Trophoblast cell (in vitro differentiated cells and primary cell): ENCODE measurements at regions not wholly inside any gene's neighbourhood (a gene's known extent, or its start where the extent isn't known, plus 50 kb on each side); places are given as distances from the start of the nearest gene placed in this dataset.

Experiments used
- DNase-seq, 2 donors: peaks; one replicate each; pipeline ENCODE4 v3.0.0-alpha.2; 2016
- H2AFZ ChIP-seq: 2 replicates; pipeline ENCODE4 v1.6.1; 2013; ENCODE audit warnings: low read length, moderate library complexity, mild to moderate bottlenecking; ENCODE audit not compliant: insufficient read depth, poor library complexity
- H2AK5ac ChIP-seq: 2 replicates; pipeline ENCODE4 v1.6.1; 2013; ENCODE audit warnings: mild to moderate bottlenecking, low read length
- H2BK120ac ChIP-seq: 2 replicates; pipeline ENCODE4 v1.6.1; 2013; ENCODE audit warnings: low read length, mild to moderate bottlenecking, moderate library complexity; ENCODE audit not compliant: insufficient read depth, poor library complexity
- H2BK12ac ChIP-seq: 2 replicates; pipeline ENCODE4 v1.6.1; 2013; ENCODE audit warnings: mild to moderate bottlenecking, low read length, moderate library complexity
- H2BK5ac ChIP-seq: 2 replicates; pipeline ENCODE4 v1.6.1; 2013; ENCODE audit warnings: low read length, low read depth, moderate library complexity, mild to moderate bottlenecking; ENCODE audit not compliant: poor library complexity
- H3K14ac ChIP-seq: 2 replicates; pipeline ENCODE4 v1.6.1; 2013; ENCODE audit warnings: mild to moderate bottlenecking, low read length
- H3K18ac ChIP-seq: 2 replicates; pipeline ENCODE4 v1.6.1; 2013; ENCODE audit warnings: mild to moderate bottlenecking, low read length
- H3K23ac ChIP-seq: 2 replicates; pipeline ENCODE4 v1.6.1; 2013; ENCODE audit warnings: low read length
- H3K27ac ChIP-seq: 2 replicates; pipeline ENCODE4 v1.5.1; 2013; ENCODE audit warnings: low read depth, mild to moderate bottlenecking, inconsistent platforms, low read length, moderate library complexity
- H3K27me3 ChIP-seq: 2 replicates; pipeline ENCODE4 v1.6.1; 2013; ENCODE audit warnings: inconsistent platforms, mild to moderate bottlenecking, low read length, moderate library complexity; ENCODE audit not compliant: insufficient read depth
- H3K36me3 ChIP-seq, 2 experiments: 1 replicate in 1 of 2; 2 replicates in 1 of 2; pipeline ENCODE4 v1.6.1; 2013; ENCODE audit warnings: low read length in 2 of 2, mild to moderate bottlenecking in 2 of 2, moderate library complexity in 1 of 2; ENCODE audit not compliant: insufficient read depth in 2 of 2, control insufficient read depth in 1 of 2
- H3K4ac ChIP-seq: 2 replicates; pipeline ENCODE4 v1.6.1; 2013; ENCODE audit warnings: low read depth, mild to moderate bottlenecking, low read length, moderate library complexity
- H3K4me1 ChIP-seq, 2 experiments: 1 replicate in 1 of 2; 2 replicates in 1 of 2; pipeline ENCODE4 v1.6.1; 2013; ENCODE audit warnings: low read length in 2 of 2, mild to moderate bottlenecking in 2 of 2, moderate library complexity in 1 of 2; ENCODE audit not compliant: insufficient read depth in 2 of 2, control insufficient read depth in 1 of 2
- H3K4me2 ChIP-seq: 2 replicates; pipeline ENCODE4 v1.6.1; 2013; ENCODE audit warnings: inconsistent platforms, mild to moderate bottlenecking, low read length, moderate library complexity
- H3K4me3 ChIP-seq: 2 replicates; pipeline ENCODE4 v1.5.1; 2013; ENCODE audit warnings: mild to moderate bottlenecking, low read depth, low read length, inconsistent platforms
- H3K79me1 ChIP-seq: one replicate; pipeline ENCODE4 v1.6.1; 2013; ENCODE audit warnings: low read length
- H3K79me2 ChIP-seq: 2 replicates; pipeline ENCODE4 v1.6.1; 2013; ENCODE audit warnings: low read length, mild to moderate bottlenecking; ENCODE audit not compliant: control insufficient read depth, insufficient read depth, poor library complexity
- H3K9ac ChIP-seq: 2 replicates; pipeline ENCODE4 v1.6.1; 2013; ENCODE audit warnings: mild to moderate bottlenecking, low read length
- H3K9me3 ChIP-seq: 2 replicates; pipeline ENCODE4 v1.6.1; 2013; ENCODE audit warnings: low read depth, mild to moderate bottlenecking, control low read depth, inconsistent platforms, low read length; ENCODE audit not compliant: insufficient read depth
- H4K12ac ChIP-seq: 2 replicates; pipeline ENCODE4 v1.6.1; 2013; ENCODE audit warnings: low read depth, mild to moderate bottlenecking, low read length, moderate library complexity
- H4K8ac ChIP-seq: 2 replicates; pipeline ENCODE4 v1.6.1; 2013; ENCODE audit warnings: low read depth, mild to moderate bottlenecking, low read length, moderate library complexity
- H4K91ac ChIP-seq: one replicate; pipeline ENCODE4 v1.6.1; 2013; ENCODE audit warnings: low read depth, mild to moderate bottlenecking, low read length, moderate library complexity
- WGBS: extraction: QIAGEN DNeasy Blood & Tissue Kit; methylation state at CpG from one replicate; pipeline ENCODE4 v1.1.7; 2013; ENCODE audit warnings: missing lambda C conversion rate; ENCODE audit not compliant: insufficient read length, insufficient coverage; ENCODE audit errors: extremely low coverage; 5-methylcytosine and 5-hydroxymethylcytosine counted together

- H3K14ac ChIP-seq, result no peak overlapping the region
- no peak for DNase-seq
- no peaks in the 10 kb centered on the region for H3K36me3 ChIP-seq
- no peak overlapping the region for H4K12ac ChIP-seq
- H3K4ac ChIP-seq, result no peak overlapping the region
- H3K9ac ChIP-seq, result no peak overlapping the region
- no peak overlapping the region for H4K91ac ChIP-seq
- H3K4me3 ChIP-seq, result no peak overlapping the region
- H3K27me3 ChIP-seq, result no peaks in the 10 kb centered on the region
- no peak overlapping the region for H2AFZ ChIP-seq
- no peak overlapping the region for H3K18ac ChIP-seq
- no peak overlapping the region for H4K8ac ChIP-seq
- H3K27ac ChIP-seq, result no peak overlapping the region
- H3K79me2 ChIP-seq, result no peaks in the 10 kb centered on the region
- WGBS, result no CpG with 5 or more reads among the region's 4 CpGs
- H3K23ac ChIP-seq, result no peak overlapping the region
- H2BK12ac ChIP-seq, result no peak overlapping the region
- H3K4me2 ChIP-seq, result no peak overlapping the region
- no peak overlapping the region for H2BK120ac ChIP-seq
- H2AK5ac ChIP-seq, result no peak overlapping the region
- no peaks in the 10 kb centered on the region for H3K79me1 ChIP-seq
- H3K9me3 ChIP-seq, result peaks cover 2% of the 10 kb centered on the region
- no peaks in the 10 kb centered on the region for H3K4me1 ChIP-seq
- no peak overlapping the region for H2BK5ac ChIP-seq
Observed at GRCh38 chr15:99502182-99502581, 63.6 kb upstream of the MEF2A start.

- Histone ChIP-seq H3K4me1 (no peaks in the 10 kb centered on the region), H3K79me1 (no peaks in the 10 kb centered on the region), H2BK120ac (no peak overlapping the region), H3K9ac (no peak overlapping the region), H3K14ac (no peak overlapping the region), H2BK12ac (no peak overlapping the region), H3K9me3 (peaks cover 2% of the 10 kb centered on the region), H3K23ac (no peak overlapping the region), H3K18ac (no peak overlapping the region), H4K12ac (no peak overlapping the region), H3K4me2 (no peak overlapping the region), H4K91ac (no peak overlapping the region), H3K36me3 (no peaks in the 10 kb centered on the region), H3K27me3 (no peaks in the 10 kb centered on the region), H3K4me3 (no peak overlapping the region), H2AK5ac (no peak overlapping the region), H3K79me2 (no peaks in the 10 kb centered on the region), H2AFZ (no peak overlapping the region), H3K27ac (no peak overlapping the region), H4K8ac (no peak overlapping the region), H2BK5ac (no peak overlapping the region), H3K4ac (no peak overlapping the region)
- WGBS, result no CpG with 5 or more reads among the region's 5 CpGs
- no peak for DNase-seq
Observed at GRCh38 chr15:99502661-99503060, 63.1 kb upstream of the MEF2A start.

GRCh38 chr15:99503411-99503810, 62.4 kb upstream of the MEF2A start:
- H3K79me1 ChIP-seq, result no peaks in the 10 kb centered on the region
- H3K4me3 ChIP-seq, result no peak overlapping the region
- no peak overlapping the region for H3K4me2 ChIP-seq
- H2BK12ac ChIP-seq, result no peak overlapping the region
- H3K4me1 ChIP-seq, result no peaks in the 10 kb centered on the region
- no peak overlapping the region for H3K4ac ChIP-seq
- H2BK5ac ChIP-seq, result no peak overlapping the region
- H3K9me3 ChIP-seq, result peaks cover 2% of the 10 kb centered on the region
- no peak for DNase-seq
- peak overlapping the region; percentile 35 for H2AFZ ChIP-seq
- no peak overlapping the region for H2BK120ac ChIP-seq
- H3K18ac ChIP-seq, result no peak overlapping the region
- H3K27ac ChIP-seq, result no peak overlapping the region
- no peak overlapping the region for H3K14ac ChIP-seq
- H4K8ac ChIP-seq, result no peak overlapping the region
- no CpG with 5 or more reads among the region's 11 CpGs for WGBS
- H3K23ac ChIP-seq, result no peak overlapping the region
- no peaks in the 10 kb centered on the region for H3K36me3 ChIP-seq
- no peak overlapping the region for H2AK5ac ChIP-seq
- no peak overlapping the region for H4K12ac ChIP-seq
- H3K9ac ChIP-seq, result no peak overlapping the region
- H4K91ac ChIP-seq, result no peak overlapping the region
- H3K79me2 ChIP-seq, result no peaks in the 10 kb centered on the region
- no peaks in the 10 kb centered on the region for H3K27me3 ChIP-seq

- Histone ChIP-seq H2BK12ac (no peak overlapping the region), H3K4me1 (no peaks in the 10 kb centered on the region)
- WGBS, result no CpG with 5 or more reads among the region's 9 CpGs
Observed at GRCh38 chr15:99504071-99504822, 61.5 kb upstream of the MEF2A start.

More at GRCh38 chr15:99504071-99504822, 61.5 kb upstream of the MEF2A start:
- no peaks in the 10 kb centered on the region for H3K27me3 ChIP-seq
- no peak overlapping the region for H2BK120ac ChIP-seq
- H2AK5ac ChIP-seq, result no peak overlapping the region
- no peak overlapping the region for H3K27ac ChIP-seq
- H4K12ac ChIP-seq, result no peak overlapping the region
- H2BK5ac ChIP-seq, result no peak overlapping the region
- H2AFZ ChIP-seq, result no peak overlapping the region
- no peaks in the 10 kb centered on the region for H3K79me2 ChIP-seq
- no peak overlapping the region for H3K4me3 ChIP-seq
- no peaks in the 10 kb centered on the region for H3K36me3 ChIP-seq
- H3K18ac ChIP-seq, result no peak overlapping the region
- H4K91ac ChIP-seq, result no peak overlapping the region
- H3K4me2 ChIP-seq, result no peak overlapping the region
- H3K14ac ChIP-seq, result no peak overlapping the region
- no peak overlapping the region for H3K9ac ChIP-seq
- DNase-seq, result no peak
- H4K8ac ChIP-seq, result no peak overlapping the region
- H3K79me1 ChIP-seq, result no peaks in the 10 kb centered on the region
- peaks cover under 1% of the 10 kb centered on the region for H3K9me3 ChIP-seq
- H3K23ac ChIP-seq, result no peak overlapping the region
- no peak overlapping the region for H3K4ac ChIP-seq
